ENCODE measurements at regions not wholly inside any gene's neighbourhood (a gene's known extent, or its start where the extent isn't known, plus 50 kb on each side); places are given as distances from the start of the nearest gene placed in this dataset.
"Not testable (repeated sequence)": the region's sequence is repeated elsewhere in the genome, so short reads cannot be mapped to it uniquely, and the experiment has no call there.

DNA sequence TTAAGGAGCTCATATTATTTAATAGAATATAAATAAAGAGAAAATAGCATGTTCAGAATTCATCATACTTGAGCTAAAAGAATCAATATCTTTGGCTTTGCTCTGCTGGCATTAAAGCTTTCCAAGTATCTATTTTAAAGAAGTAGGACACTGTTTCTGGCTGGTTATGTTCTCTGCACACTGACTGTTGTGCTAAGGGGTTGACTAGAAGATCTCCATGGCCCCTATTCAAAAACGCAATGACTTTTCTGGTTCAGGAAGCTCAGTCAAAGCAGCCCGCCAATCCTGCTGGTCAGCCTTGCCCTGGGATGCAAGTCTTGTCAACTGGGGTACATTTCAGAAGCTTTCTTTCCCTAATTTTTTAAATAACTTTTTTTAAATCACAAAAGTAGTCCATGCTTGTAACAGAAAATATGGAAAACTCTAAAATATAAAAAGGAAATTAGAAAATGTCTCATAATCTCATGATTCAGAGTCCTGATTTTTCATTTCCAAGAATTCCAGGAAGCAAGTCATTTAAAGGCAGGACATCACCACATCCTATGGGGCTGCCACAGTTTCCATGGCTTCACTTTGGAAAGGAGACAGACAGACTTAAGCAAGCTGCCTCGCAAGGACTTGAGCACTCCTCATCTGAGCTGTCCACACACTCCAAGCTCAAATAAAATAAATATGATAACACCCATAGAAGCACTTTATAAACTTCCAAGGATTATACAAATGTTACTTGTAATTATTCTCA lies 195.1 kb downstream of the TXNL1 start:
- H3K27me3 ChIP-seq (ENCODE audit: insufficient read depth, low read length): no peaks in the 10 kb centered on the region
- H3K4me2 ChIP-seq (ENCODE audit: insufficient read depth, insufficient read length, low read length): no peak overlapping the region
- no peaks in the 10 kb centered on the region for H4K20me1 ChIP-seq (ENCODE audit: control insufficient read depth, insufficient read depth, insufficient read length)
- H3T11ph ChIP-seq (ENCODE audit: low read length): no peak overlapping the region
- TF ChIP-seq, protein P1, sequence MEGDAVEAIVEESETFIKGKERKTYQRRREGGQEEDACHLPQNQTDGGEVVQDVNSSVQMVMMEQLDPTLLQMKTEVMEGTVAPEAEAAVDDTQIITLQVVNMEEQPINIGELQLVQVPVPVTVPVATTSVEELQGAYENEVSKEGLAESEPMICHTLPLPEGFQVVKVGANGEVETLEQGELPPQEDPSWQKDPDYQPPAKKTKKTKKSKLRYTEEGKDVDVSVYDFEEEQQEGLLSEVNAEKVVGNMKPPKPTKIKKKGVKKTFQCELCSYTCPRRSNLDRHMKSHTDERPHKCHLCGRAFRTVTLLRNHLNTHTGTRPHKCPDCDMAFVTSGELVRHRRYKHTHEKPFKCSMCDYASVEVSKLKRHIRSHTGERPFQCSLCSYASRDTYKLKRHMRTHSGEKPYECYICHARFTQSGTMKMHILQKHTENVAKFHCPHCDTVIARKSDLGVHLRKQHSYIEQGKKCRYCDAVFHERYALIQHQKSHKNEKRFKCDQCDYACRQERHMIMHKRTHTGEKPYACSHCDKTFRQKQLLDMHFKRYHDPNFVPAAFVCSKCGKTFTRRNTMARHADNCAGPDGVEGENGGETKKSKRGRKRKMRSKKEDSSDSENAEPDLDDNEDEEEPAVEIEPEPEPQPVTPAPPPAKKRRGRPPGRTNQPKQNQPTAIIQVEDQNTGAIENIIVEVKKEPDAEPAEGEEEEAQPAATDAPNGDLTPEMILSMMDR (conservative IDR thresholded peaks at IDR 0.05): no peak
- H3K56ac ChIP-seq (ENCODE audit: insufficient read length, low read depth, low read length): no peak overlapping the region
- H3K23me2 ChIP-seq (ENCODE audit: insufficient read length, low read depth, low read length, poor library complexity, severe bottlenecking): no peaks in the 10 kb centered on the region
- H3K9ac ChIP-seq (ENCODE audit: extremely low read depth, insufficient read length, low read length): no peak overlapping the region
- no peak overlapping the region for H4K91ac ChIP-seq (ENCODE audit: insufficient read length, low read depth, low read length)
- no peak overlapping the region for H3K4me3 Mint-ChIP-seq
- no peak overlapping the region for H2BK20ac ChIP-seq (ENCODE audit: low read depth, low read length, poor library complexity, severe bottlenecking)
- H3K18ac ChIP-seq (ENCODE audit: insufficient read length, low read depth, low read length): no peak overlapping the region
- H3K9me3 ChIP-seq (ENCODE audit: control insufficient read depth, low read depth, low read length): no peaks in the 10 kb centered on the region
- no peak overlapping the region for H2AFZ ChIP-seq (ENCODE audit: low read length)
- H3K9me3 Mint-ChIP-seq: peaks cover 2 to 3% of the 10 kb centered on the region in 2 experiments; a peak in 3 of 5 replicates
- no peaks in the 10 kb centered on the region for H3K79me2 ChIP-seq (ENCODE audit: insufficient read depth, low read length)
- peaks cover 15 to 26% of the 10 kb centered on the region in 2 experiments for H3K4me1 Mint-ChIP-seq
- H3K23ac ChIP-seq (ENCODE audit: insufficient read length, low read depth, low read length): no peak overlapping the region
- H2AK5ac ChIP-seq (ENCODE audit: insufficient read length, low read length): no peak overlapping the region
- no peak overlapping the region for H4K8ac ChIP-seq (replicated peaks; ENCODE audit: insufficient read length, low read depth, low read length)
- DNase-seq: no peak
- H3K27ac Mint-ChIP-seq: no peak overlapping the region
- no peak overlapping the region for H2BK5ac ChIP-seq (ENCODE audit: insufficient read length, low read length)
- no peak overlapping the region for H2BK12ac ChIP-seq (ENCODE audit: insufficient read length, low read depth, low read length)
- no peak overlapping the region for H3K14ac ChIP-seq (ENCODE audit: insufficient read depth, low read length)
- no peak overlapping the region for H3K27ac ChIP-seq (ENCODE audit: insufficient read length, low read depth, low read length)
- no CpG with 5 or more reads among the region's 3 CpGs for whole genome bisulfite sequencing (ENCODE audit: extremely low coverage, insufficient read length, low lambda C conversion rate)
- H3K36me3 Mint-ChIP-seq (ENCODE audit: insufficient read depth in 1 of 3, low read depth in 3 of 3): no peaks in the 10 kb centered on the region
- no peak overlapping the region for H2BK120ac ChIP-seq (ENCODE audit: low read depth, low read length, poor library complexity, severe bottlenecking)
- H3K79me1 ChIP-seq (ENCODE audit: insufficient read depth, low read depth, low read length, poor library complexity, severe bottlenecking): no peaks in the 10 kb centered on the region
- H3K4ac ChIP-seq (ENCODE audit: low read depth, low read length): no peak overlapping the region
- H3K4me1 ChIP-seq (ENCODE audit: insufficient read depth, low read length): peaks cover 2% of the 10 kb centered on the region; the same call in 1 of the 2 replicates
- no peaks in the 10 kb centered on the region for H3K27me3 Mint-ChIP-seq (ENCODE audit: low read depth)
- H4K5ac ChIP-seq (ENCODE audit: insufficient read length, low read depth, low read length): no peak overlapping the region
- H2BK15ac ChIP-seq (ENCODE audit: low read depth, low read length): no peak overlapping the region

DNA sequence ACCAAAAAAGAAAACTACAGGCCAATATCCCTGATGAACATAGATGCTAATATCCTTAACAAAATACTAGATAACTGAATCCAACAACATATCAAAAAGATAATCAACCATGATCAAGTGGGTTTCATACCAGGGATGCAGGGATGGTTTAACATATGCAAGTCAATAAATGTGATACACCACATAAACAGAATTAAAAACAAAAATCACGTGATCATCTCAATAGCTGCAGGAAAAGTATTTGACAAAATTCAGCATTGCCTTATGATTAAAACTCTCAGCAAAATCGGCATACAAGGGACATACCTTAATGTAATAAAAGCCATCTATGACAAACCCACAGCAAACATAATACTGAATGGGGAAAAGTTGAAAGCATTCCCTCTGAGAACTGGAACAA lies 199.9 kb downstream of the TXNL1 start:
- H4K20me1 ChIP-seq (ENCODE audit: control insufficient read depth, insufficient read depth, insufficient read length); H3K23me2 ChIP-seq (ENCODE audit: insufficient read length, low read depth, low read length, poor library complexity, severe bottlenecking); H3K36me3 Mint-ChIP-seq (ENCODE audit: insufficient read depth in 1 of 3, low read depth in 3 of 3); H3K4me3 Mint-ChIP-seq; H3K9me3 ChIP-seq (ENCODE audit: control insufficient read depth, low read depth, low read length); H4K8ac ChIP-seq (replicated peaks; ENCODE audit: insufficient read length, low read depth, low read length); H2BK12ac ChIP-seq (ENCODE audit: insufficient read length, low read depth, low read length); DNase-seq; H3K27ac Mint-ChIP-seq; H3K27ac ChIP-seq (ENCODE audit: insufficient read length, low read depth, low read length); H3K18ac ChIP-seq (ENCODE audit: insufficient read length, low read depth, low read length); H3K79me1 ChIP-seq (ENCODE audit: insufficient read depth, low read depth, low read length, poor library complexity, severe bottlenecking); H3K14ac ChIP-seq (ENCODE audit: insufficient read depth, low read length); H2AK5ac ChIP-seq (ENCODE audit: insufficient read length, low read length); H4K5ac ChIP-seq (ENCODE audit: insufficient read length, low read depth, low read length); H2BK15ac ChIP-seq (ENCODE audit: low read depth, low read length); H3T11ph ChIP-seq (ENCODE audit: low read length); H3K79me2 ChIP-seq (ENCODE audit: insufficient read depth, low read length); H3K4me1 ChIP-seq (ENCODE audit: insufficient read depth, low read length); H2BK5ac ChIP-seq (ENCODE audit: insufficient read length, low read length); H3K9ac ChIP-seq (ENCODE audit: extremely low read depth, insufficient read length, low read length); H3K27me3 Mint-ChIP-seq (ENCODE audit: low read depth); H2AFZ ChIP-seq (ENCODE audit: low read length); H3K9me3 Mint-ChIP-seq; H3K4me2 ChIP-seq (ENCODE audit: insufficient read depth, insufficient read length, low read length); H3K23ac ChIP-seq (ENCODE audit: insufficient read length, low read depth, low read length); H2BK20ac ChIP-seq (ENCODE audit: low read depth, low read length, poor library complexity, severe bottlenecking); H3K56ac ChIP-seq (ENCODE audit: insufficient read length, low read depth, low read length); H4K91ac ChIP-seq (ENCODE audit: insufficient read length, low read depth, low read length); H2BK120ac ChIP-seq (ENCODE audit: low read depth, low read length, poor library complexity, severe bottlenecking); H3K27me3 ChIP-seq (ENCODE audit: insufficient read depth, low read length); H3K4ac ChIP-seq (ENCODE audit: low read depth, low read length): not testable (repeated sequence)
- peaks cover 19 to 34% of the 10 kb centered on the region in 2 experiments; a peak in 3 of 4 replicates for H3K4me1 Mint-ChIP-seq
- no CpG with 5 or more reads among the region's 2 CpGs for WGBS (ENCODE audit: extremely low coverage, insufficient read length, low lambda C conversion rate)
